Prostate gland (tissue), 2 donors: ENCODE measurements at regions not wholly inside any gene's neighbourhood (a gene's known extent, or its start where the extent isn't known, plus 50 kb on each side); places are given as distances from the start of the nearest gene placed in this dataset.

Experiments used
- CTCF ChIP-seq, 4 experiments: fragments of 200-600 bp in 2 of 4; fragments of 450-650 bp in 2 of 4; sonication (generic) in 2 of 4; IDR thresholded peaks; 1 replicate in 3 of 4; 2 replicates in 1 of 4; pipeline ENCODE4 v1.5.1; 2016 to 2019; ENCODE audit warnings: antibody characterized with exemption in 4 of 4, mild to moderate bottlenecking in 2 of 4, moderate library complexity in 2 of 4
- POLR2A ChIP-seq: fragments of 450-650 bp; IDR thresholded peaks from one replicate; pipeline ENCODE4 v1.6.1; 2016; ENCODE audit warnings: antibody characterized with exemption, mild to moderate bottlenecking
- POLR2AphosphoS5 ChIP-seq: sonication (generic); formaldehyde crosslinking; IDR thresholded peaks from one replicate; pipeline ENCODE4 v1.6.1; 2017; ENCODE audit warnings: antibody characterized with exemption

DNA sequence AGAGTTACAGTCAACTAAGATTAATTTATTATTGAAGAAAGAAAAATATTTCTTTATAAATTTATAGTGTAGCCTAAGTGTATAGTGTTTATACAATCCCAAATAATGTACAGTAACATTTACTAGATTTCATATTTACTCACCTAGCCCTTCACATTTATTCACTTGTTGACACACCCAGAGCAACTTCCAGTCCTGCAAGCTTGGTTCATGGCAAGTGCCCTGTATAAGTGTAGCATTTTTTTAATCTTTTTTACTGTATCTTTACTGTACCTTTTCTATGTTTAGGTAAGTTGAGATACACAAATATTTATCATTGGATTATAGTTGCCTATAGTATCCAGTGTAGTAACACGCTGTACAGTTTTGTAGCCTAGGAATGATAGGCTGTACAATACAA, 119.9 kb downstream of the SPATA31D1 start:
- TF ChIP-seq POLR2A (no peak), CTCF (IDR thresholded peaks at IDR 0.05) (no peak), POLR2AphosphoS5 (no peak)
